Tibial nerve (tissue), 4 donors: ENCODE measurements at regions not wholly inside any gene's neighbourhood (a gene's known extent, or its start where the extent isn't known, plus 50 kb on each side); places are given as distances from the start of the nearest gene placed in this dataset.
"Not testable (repeated sequence)": the region's sequence is repeated elsewhere in the genome, so short reads cannot be mapped to it uniquely, and the experiment has no call there.

Source experiments
- DNase-seq, 2 donors: peaks; one replicate each; pipeline ENCODE4 v3.0.0-alpha.2; 2019; ENCODE audit warnings: low spot score in 2 of 2
- H3K27ac ChIP-seq, 4 donors: fragments of 200-600 bp; sonication (generic) in 3 of 4; one replicate each; pipeline ENCODE4 v1.5.1; 2017 to 2019; ENCODE audit warnings: mild to moderate bottlenecking in 1 of 4
- H3K27me3 ChIP-seq, 2 donors: fragments of 200-600 bp; sonication (generic) in 1 of 2; one replicate each; pipeline versions ENCODE4 v1.5.1 to v1.6.0; 2017 to 2019
- H3K36me3 ChIP-seq, 3 donors: fragments of 200-600 bp; sonication (generic); one replicate each; pipeline ENCODE4 v1.5.1; 2018 to 2019
- H3K4me1 ChIP-seq, 4 donors: fragments of 200-600 bp; sonication (generic) in 3 of 4; one replicate each; pipeline ENCODE4 v1.5.1; 2017 to 2019
- H3K4me3 ChIP-seq, 4 donors: fragments of 200-600 bp; sonication (generic) in 3 of 4; one replicate each; pipeline ENCODE4 v1.5.1; 2017 to 2019; ENCODE audit warnings: mild to moderate bottlenecking in 1 of 4, moderate library complexity in 1 of 4
- H3K9me3 ChIP-seq, 4 donors: fragments of 200-600 bp; sonication (generic) in 3 of 4; one replicate each; pipeline ENCODE4 v1.5.1; 2017 to 2019
- EP300 ChIP-seq, 2 donors: sonication (generic); formaldehyde crosslinking; IDR thresholded peaks; one replicate each; pipeline ENCODE4 v1.6.1; 2017; ENCODE audit warnings: antibody characterized with exemption in 2 of 2, mild to moderate bottlenecking in 1 of 2
- POLR2A ChIP-seq, 2 donors: fragments of 450-650 bp; IDR thresholded peaks; one replicate each; pipeline ENCODE4 v1.6.1; 2017; ENCODE audit warnings: antibody characterized with exemption in 2 of 2, mild to moderate bottlenecking in 2 of 2, moderate library complexity in 2 of 2
- WGBS, 2 donors: methylation state at CpG; one replicate each; pipeline ENCODE4 v1.1.5; 2018; 5-methylcytosine and 5-hydroxymethylcytosine counted together
- TF ChIP-seq, protein P1 (sequence below), 5 experiments: fragments of 200-600 bp in 3 of 5; fragments of 450-650 bp in 2 of 5; sonication (generic) in 3 of 5; IDR thresholded peaks; one replicate each; pipeline ENCODE4 v1.5.1; 2016 to 2019; ENCODE audit warnings: antibody characterized with exemption in 5 of 5, mild to moderate bottlenecking in 3 of 5, moderate library complexity in 2 of 5

GRCh38 chr3:160053048-160053391 is 64.4 kb downstream of the IL12A start:
- no peaks in the 10 kb centered on the region for H3K27me3 ChIP-seq
- 65 to 75% methylated on average over 4 of the region's 4 CpGs for WGBS, 2 donors
- TF ChIP-seq EP300 (IDR thresholded peaks at IDR 0.05) (no peak), POLR2A (IDR thresholded peaks at IDR 0.05) (no peak)
- TF ChIP-seq, protein P1, sequence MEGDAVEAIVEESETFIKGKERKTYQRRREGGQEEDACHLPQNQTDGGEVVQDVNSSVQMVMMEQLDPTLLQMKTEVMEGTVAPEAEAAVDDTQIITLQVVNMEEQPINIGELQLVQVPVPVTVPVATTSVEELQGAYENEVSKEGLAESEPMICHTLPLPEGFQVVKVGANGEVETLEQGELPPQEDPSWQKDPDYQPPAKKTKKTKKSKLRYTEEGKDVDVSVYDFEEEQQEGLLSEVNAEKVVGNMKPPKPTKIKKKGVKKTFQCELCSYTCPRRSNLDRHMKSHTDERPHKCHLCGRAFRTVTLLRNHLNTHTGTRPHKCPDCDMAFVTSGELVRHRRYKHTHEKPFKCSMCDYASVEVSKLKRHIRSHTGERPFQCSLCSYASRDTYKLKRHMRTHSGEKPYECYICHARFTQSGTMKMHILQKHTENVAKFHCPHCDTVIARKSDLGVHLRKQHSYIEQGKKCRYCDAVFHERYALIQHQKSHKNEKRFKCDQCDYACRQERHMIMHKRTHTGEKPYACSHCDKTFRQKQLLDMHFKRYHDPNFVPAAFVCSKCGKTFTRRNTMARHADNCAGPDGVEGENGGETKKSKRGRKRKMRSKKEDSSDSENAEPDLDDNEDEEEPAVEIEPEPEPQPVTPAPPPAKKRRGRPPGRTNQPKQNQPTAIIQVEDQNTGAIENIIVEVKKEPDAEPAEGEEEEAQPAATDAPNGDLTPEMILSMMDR (IDR thresholded peaks at IDR 0.05): no peak
- H3K4me3 ChIP-seq: no peak overlapping the region
- no peaks in the 10 kb centered on the region for H3K4me1 ChIP-seq
- H3K36me3 ChIP-seq: no peaks in the 10 kb centered on the region
- no peaks in the 10 kb centered on the region for H3K9me3 ChIP-seq
- H3K27ac ChIP-seq: no peak overlapping the region
- DNase-seq: no peak

- not testable (repeated sequence) for H3K36me3 ChIP-seq, H3K9me3 ChIP-seq, DNase-seq, H3K27me3 ChIP-seq, H3K4me1 ChIP-seq, H3K4me3 ChIP-seq, H3K27ac ChIP-seq
- 79 to 80% methylated on average over 4 of the region's 4 CpGs for WGBS, 2 donors
Observed at GRCh38 chr3:160054862-160055261, 66.2 kb downstream of the IL12A start.

DNA sequence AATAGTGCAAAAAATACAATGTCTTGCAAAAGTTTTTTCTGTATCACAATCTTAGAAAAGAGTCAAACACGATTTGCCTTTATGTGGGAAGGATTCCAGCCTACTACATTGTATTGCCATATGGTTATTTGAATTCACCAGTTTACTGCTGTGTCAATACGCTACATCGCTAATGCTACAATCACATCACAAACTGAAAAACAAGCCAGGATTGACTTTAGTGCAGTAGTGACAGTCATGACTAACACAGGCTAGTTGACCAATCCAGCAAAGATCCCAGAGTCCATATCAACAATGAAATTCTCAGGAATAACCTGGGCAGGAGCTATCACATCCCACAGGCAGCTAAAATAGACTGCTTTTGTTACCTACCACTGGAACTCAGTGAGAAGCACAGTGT is 67.0 kb downstream of the IL12A start:
- Histone ChIP-seq H3K4me3 (no peak overlapping the region), H3K4me1 (no peaks in the 10 kb centered on the region), H3K27ac (no peak overlapping the region), H3K36me3 (no peaks in the 10 kb centered on the region), H3K27me3 (no peaks in the 10 kb centered on the region), H3K9me3 (peaks cover 0 to 3% (median 0%) of the 10 kb centered on the region in 4 donors)
- TF ChIP-seq, protein P1 (IDR thresholded peaks at IDR 0.05): no peak
- TF ChIP-seq POLR2A (IDR thresholded peaks at IDR 0.05): no peak
- no peak for TF ChIP-seq EP300 (IDR thresholded peaks at IDR 0.05)
- DNase-seq: no peak
- 89 to 95% methylated on average over 3 of the region's 3 CpGs for WGBS, 2 donors

- WGBS, 2 donors: 62 to 72% methylated on average over 2 of the region's 2 CpGs
- TF ChIP-seq POLR2A (IDR thresholded peaks at IDR 0.05) (no peak), EP300 (IDR thresholded peaks at IDR 0.05) (no peak)
- TF ChIP-seq, protein P1 (IDR thresholded peaks at IDR 0.05): no peak
Observed at GRCh38 chr3:160057331-160057730, 68.7 kb downstream of the IL12A start.

DNA sequence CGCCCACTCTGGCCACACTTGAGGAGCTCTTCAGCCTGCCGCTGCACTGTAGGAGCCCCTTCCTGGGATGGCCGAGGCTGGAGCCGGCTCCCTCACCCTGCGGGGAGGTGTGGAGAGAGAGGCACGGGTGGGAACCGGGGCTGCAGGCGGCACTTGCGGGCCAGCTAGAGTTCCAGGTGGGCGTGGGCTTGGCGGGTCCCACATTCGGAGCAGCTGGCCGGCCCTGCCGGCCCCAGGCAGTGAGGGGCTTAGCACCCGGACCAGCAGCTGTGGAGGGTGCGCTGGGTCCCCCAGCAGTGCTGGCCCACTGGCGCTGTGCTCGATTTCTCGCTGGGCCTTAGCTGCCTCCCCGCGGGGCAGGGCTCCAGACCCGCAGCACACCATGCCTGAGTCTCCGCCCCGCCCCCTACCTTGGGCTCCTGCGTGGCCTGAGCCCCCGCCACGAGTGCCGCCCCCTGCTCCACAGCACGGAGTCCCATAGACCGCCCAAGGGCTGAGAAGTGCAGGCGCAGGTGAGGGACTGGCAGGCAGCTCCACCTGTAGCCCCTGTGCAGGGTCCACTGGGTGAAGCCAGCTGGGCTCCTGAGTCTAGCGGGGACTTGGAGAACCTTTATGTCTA is 71.9 kb downstream of the IL12A start:
- no peak overlapping the region for H3K4me3 ChIP-seq
- no peak overlapping the region for H3K27ac ChIP-seq
- H3K27me3 ChIP-seq: no peaks in the 10 kb centered on the region
- 91 to 95% methylated on average over 23 to 29 of the region's 32 CpGs for WGBS, 2 donors
- TF ChIP-seq POLR2A (IDR thresholded peaks at IDR 0.05) (no peak), EP300 (IDR thresholded peaks at IDR 0.05) (no peak)
- TF ChIP-seq, protein P1 (IDR thresholded peaks at IDR 0.05): no peak
- no peaks in the 10 kb centered on the region for H3K4me1 ChIP-seq
- no peak for DNase-seq
- peaks cover 0 to 3% (median 0%) of the 10 kb centered on the region in 4 donors for H3K9me3 ChIP-seq
- no peaks in the 10 kb centered on the region for H3K36me3 ChIP-seq

More at GRCh38 chr3:160057331-160057730, 68.7 kb downstream of the IL12A start:
- no peak overlapping the region for H3K27ac ChIP-seq
- no peaks in the 10 kb centered on the region for H3K27me3 ChIP-seq
- peaks cover 0 to 3% (median 0%) of the 10 kb centered on the region in 4 donors for H3K9me3 ChIP-seq
- H3K36me3 ChIP-seq: no peaks in the 10 kb centered on the region
- DNase-seq: no peak
- H3K4me1 ChIP-seq: no peaks in the 10 kb centered on the region
- no peak overlapping the region for H3K4me3 ChIP-seq

DNA sequence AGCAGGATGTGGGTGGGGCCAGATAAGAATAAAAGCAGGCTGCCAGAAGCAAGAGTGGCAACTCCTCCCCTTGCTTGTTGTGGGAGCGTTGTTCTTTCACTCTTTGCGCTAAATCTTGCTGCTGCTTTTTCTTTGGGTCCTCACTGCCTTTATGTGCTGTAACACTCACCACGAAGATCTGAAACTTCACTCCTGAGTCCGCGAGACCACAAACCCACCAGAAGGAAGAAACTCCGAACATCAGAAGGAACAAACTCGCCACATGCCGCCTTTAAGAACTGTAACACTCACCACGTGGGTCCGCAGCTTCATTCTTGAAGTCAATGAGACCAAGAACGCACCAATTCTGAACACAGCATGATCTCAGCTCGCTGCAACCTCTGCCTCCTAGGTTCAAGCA is 72.9 kb downstream of the IL12A start:
- Histone ChIP-seq H3K4me3 (no peak overlapping the region), H3K4me1 (no peaks in the 10 kb centered on the region), H3K27me3 (no peaks in the 10 kb centered on the region), H3K27ac (no peak overlapping the region), H3K9me3 (peaks cover 0 to 3% (median 0%) of the 10 kb centered on the region in 4 donors), H3K36me3 (no peaks in the 10 kb centered on the region)
- no peak for DNase-seq
- TF ChIP-seq POLR2A (IDR thresholded peaks at IDR 0.05) (no peak), EP300 (IDR thresholded peaks at IDR 0.05) (no peak)
- TF ChIP-seq, protein P1 (IDR thresholded peaks at IDR 0.05): no peak
- 87 to 97% methylated on average over 12 of the region's 12 CpGs for WGBS, 2 donors
